SW 1271 (cell line): ENCODE measurements at regions not wholly inside any gene's neighbourhood (a gene's known extent, or its start where the extent isn't known, plus 50 kb on each side); places are given as distances from the start of the nearest gene placed in this dataset.

Experiments
- DNase-seq, 2 experiments: peaks; one replicate each; lab custom pipeline; 2025; lab: John Stamatoyannopoulos, UW

GRCh38 chr2:4844881-4845280, 847.3 kb upstream of the SOX11 start:
- DNase-seq = no peak

DNA sequence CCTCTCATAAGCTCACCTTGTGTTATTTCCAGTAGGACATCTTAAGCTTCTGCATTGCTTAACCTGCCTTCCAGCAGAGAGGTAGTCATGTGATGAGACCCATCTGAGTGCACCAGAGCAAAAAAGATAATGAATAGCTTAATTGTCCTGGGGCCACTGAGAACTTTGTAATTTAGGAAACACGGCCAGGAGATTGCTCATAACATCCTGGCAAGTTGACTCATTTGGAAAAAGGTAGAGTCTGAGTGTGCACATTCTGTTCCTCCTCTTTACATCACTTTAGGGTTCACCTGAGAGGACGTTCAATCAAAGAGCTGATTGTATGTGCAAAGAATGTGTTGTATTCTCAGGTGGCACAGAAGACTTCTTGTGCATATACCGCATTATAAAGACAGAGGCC, 830.2 kb upstream of the SOX11 start:
- no peak for DNase-seq

DNA sequence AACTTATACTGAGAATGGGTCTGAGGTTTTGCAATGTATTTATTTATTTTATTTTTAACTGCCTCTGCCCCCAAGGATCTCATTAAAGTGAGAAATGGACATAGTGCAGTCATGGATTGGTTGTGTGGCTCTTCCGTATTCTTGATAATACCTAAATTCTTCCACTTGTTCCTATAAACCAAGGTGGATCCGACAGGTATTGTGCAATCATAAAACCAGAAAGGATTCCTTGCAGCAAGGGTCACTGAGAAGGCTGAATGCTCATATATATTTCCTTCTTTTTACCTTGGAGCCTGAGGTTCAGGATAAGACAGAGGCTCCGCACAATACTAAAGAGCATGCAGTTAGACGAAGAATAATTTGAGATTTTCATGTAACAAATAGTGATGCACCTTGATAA, 826.0 kb upstream of the SOX11 start:
- no peak for DNase-seq

DNA sequence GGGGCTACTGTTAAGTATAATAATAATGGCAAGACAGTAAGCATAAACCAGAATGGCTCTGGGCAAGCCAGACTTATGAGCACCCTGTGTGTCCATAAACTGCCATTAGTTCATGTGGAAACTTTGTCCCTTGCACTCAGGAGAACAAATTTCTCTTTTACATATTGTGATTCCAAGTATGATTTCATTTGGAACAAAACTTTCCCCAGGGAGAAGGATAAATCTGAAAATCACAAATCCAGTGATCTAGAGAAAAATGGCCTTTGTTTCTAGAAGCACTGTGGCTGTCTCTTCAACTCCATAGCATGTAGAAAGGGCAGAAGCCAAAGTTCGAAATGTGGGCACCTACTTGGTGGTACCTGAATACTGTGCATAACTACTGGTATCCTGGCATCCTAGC, 823.7 kb upstream of the SOX11 start:
- DNase-seq = no peak

GRCh38 chr2:4869154-4869553, 823.0 kb upstream of the SOX11 start:
- DNase-seq = no peak

GRCh38 chr2:4873364-4873763, 818.8 kb upstream of the SOX11 start:
- no peak for DNase-seq

DNA sequence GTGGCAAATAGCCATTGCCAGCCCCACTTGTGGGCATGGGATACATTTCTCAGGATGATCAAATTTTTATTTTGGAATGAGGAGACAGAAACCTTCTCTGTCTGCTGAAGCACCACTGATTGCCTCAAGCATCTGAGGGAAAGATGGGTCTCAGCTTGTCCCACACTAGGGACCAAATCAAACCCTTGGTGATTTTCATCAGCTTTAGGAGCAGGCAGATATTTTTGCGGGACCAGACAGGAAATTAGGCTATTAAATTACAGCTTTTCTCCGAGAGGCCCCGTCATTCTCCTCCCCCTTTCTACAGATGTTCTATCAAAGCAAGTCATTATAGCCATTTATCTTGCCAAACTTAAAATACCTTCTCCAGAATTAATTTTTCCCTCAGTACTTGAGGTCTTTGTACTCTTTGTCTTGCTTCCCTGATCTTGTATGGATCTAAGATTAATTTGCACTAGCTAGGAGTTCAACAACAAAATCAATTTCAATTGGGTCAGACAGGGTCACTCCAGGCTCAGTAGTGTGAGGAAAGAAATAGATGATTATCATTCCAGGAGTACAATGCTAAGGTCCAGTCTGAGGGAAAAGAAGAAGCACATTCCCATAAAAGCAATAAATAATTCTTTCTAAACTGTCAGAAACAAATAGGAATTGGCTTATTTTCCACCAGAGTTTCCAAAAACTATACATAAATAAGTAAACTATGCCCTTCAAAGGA, 818.1 kb upstream of the SOX11 start:
- no peak for DNase-seq

GRCh38 chr2:4882421-4882820, 809.8 kb upstream of the SOX11 start:
- no peak for DNase-seq

DNA sequence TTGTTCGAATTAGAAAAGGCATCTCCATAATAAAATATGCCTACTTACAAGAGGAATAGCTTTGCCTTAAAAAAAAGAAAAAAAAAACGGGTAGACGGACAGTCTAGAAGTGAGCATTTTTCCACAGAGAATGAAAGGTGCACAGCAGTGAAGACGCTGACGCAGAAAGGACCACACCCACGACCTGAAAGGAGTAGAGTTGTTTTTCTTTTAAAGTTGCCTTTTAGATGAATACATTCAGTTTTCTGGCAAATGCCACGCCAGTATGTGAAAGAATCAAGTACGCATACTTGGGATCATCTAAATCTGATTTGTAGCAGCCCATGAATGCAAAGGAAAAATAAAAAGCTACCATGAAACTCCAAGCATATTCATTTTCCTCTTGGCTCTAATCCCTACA, 809.2 kb upstream of the SOX11 start:
- DNase-seq = no peak

GRCh38 chr2:4883375-4883774, 808.8 kb upstream of the SOX11 start:
- DNase-seq = no peak

DNA sequence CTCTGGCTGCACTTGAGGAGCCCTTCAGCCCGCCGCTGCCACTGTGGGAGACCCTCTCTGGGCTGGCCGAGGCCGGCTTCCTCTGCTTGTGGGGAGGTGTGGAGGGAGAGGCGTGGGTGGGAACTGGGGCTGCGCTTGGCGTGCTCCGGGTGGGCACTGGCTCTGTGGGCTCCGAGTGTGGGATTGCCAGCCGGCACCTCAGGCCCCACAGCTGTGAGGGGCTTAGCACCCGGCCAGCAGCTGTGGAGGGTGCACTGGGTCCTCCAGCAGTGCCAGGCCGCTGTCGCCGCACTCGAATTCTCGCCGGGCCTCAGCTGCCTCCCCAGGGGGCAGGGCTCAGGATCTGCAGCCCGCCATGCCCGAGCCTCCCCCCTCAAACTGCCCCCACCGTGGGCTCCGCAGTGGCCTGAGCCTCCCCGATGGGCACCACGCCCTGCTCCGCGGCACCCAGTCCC, 808.0 kb upstream of the SOX11 start:
- DNase-seq = no peak

- DNase-seq = no peak
These were observed 800.8 kb upstream of the SOX11 start for GRCh38 chr2:4891394-4891793.

- DNase-seq = no peak
These were observed 796.8 kb upstream of the SOX11 start for GRCh38 chr2:4895371-4895770.

DNA sequence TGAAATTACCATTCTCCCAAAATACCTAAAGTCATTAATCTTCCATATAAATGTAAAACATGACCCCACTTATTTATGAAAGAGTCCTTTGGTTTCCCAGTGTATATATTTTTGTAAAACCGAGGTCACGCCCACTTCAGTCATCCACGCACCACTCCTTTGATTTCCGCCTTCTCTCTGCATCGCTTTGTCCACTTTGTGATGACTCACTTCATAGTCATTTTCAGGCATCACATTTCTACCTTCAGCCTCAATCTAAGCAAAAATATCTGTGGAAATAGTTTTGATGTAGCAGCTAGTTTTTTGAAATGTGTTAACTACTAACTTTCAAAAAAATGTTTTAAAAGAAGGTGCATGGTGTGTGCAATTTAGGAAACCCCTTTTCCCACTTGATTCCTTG, 793.5 kb upstream of the SOX11 start:
- DNase-seq = no peak

- DNase-seq = no peak
These were observed 791.9 kb upstream of the SOX11 start for GRCh38 chr2:4900242-4900641.

DNA sequence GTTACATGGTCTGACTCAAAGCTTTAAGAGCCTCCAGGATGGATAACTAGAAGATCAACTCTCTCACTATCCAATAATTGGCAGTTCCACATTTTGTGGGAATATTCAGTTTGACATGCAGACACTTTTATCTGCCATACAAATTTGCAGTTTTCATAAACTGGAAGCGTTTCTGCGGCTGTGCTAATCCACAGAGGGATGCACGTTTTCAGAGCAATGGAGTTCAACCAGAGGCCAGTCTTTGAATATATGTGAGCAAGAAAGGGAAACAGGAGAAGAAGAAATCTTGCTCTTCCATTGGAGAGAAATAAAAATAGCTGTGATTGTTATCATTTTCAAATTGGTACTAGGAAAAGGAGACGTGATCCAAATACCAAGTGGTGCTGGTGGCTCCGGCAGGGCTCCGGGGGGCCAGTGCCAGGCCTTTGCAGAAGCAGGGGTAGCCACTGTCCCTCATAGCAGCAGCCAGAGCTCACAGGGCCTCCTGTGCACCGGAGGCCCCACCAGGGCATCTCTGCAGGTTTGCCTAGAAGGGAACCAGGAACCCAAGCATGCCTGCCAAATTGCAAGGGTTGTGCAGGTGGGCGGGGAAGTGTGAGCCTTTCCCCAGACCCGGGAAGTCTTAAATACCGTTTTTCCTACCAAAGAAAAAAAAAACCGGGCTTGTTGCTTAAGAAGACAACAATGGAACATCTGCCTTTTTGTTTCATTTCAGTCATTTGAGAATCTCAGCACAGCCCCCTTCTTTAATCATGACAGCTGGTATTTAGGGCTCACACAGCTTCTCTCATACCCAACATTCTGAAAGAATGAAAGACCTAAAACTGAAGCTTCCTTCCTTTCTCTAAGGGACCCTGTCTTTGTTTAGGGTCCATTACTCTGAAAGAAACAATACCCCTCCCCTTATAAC, 791.1 kb upstream of the SOX11 start:
- no peak for DNase-seq

GRCh38 chr2:4903656-4904348, 788.4 kb upstream of the SOX11 start:
- DNase-seq = no peak

- DNase-seq = no peak
These were observed 783.7 kb upstream of the SOX11 start for GRCh38 chr2:4908461-4908860.

DNA sequence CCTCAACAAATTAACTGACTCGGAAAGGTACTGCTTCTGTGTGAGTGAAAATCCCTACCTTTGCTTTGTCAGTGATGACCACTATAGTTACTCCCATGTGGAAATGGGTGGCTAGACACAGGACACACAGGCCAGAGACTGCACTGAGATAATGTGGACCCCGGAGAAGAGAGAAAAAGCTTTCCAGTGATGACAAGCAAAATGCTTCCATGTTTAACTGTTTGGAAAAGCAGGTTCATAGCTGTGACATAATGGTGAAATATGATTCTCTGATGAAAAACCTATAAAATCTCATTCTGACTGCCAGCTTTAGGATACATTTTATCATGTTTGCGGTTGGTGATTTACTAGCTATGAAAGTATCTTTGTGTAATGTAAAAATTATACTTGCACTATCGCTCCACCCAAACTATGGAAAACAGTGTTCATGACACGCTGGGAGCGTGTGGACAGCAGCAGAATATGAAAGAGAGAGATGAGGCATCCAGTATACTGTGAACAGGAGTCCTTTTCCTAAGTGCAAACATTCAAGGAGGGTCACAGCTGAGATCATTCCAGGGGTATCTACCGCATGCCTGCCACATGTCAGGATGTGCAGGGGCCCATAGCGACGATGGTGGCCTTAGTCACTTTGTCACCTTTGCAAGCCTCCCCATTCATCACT, 782.7 kb upstream of the SOX11 start:
- DNase-seq = no peak

DNA sequence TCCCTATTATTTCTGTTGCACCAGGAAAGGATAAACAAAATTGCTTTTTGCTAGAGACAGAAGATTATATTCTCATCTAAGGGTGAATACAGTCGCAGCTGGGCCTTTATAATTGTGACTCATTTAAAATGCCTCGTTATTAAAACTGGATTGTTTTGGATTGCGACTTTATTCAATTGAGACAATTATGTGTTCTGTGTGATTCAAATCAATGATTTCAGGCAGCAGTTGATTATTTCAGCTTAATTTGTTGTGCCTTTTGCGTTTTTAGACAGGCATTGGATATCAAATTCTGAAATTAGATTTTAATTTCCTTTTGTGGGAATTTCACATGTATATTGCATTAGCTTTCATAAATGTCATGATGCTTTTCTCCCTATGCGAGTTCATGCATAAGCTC, 778.1 kb upstream of the SOX11 start:
- no peak for DNase-seq

DNA sequence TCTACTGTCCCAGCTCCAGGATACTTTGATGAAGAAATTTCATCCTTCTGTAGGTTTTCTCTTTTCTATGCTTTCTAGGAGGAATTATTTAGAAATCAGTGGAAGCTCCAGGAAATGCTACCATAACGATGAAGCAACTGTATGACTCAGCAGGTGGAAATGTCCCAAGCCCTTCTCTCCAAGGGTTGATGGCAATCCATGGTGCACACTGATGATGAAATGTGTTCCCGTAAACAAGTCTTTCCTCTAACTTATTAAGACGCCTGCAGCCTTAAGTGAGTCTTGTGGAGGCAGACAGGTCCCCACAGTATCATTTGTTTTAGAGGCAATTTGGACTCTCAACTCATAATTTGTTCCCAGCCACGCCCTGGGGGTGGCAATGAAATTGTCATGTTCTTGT, 777.6 kb upstream of the SOX11 start:
- no peak for DNase-seq

- no peak for DNase-seq
These were observed 776.8 kb upstream of the SOX11 start for GRCh38 chr2:4915357-4915756.
